Stimulated activated CD8-positive, alpha-beta memory T cell treated with anti-CD3 and anti-CD28 coated beads, Interleukin-12 subunit alpha, Interleukin-12 subunit beta, amount 100 ng/mL, for 24 hours (primary cell): ENCODE measurements at regions not wholly inside any gene's neighbourhood (a gene's known extent, or its start where the extent isn't known, plus 50 kb on each side); places are given as distances from the start of the nearest gene placed in this dataset.
"Not testable (repeated sequence)": the region's sequence is repeated elsewhere in the genome, so short reads cannot be mapped to it uniquely, and the experiment has no call there.

Experiments
- DNase-seq: peaks from one replicate; pipeline ENCODE4 v3.0.0-alpha.2; 2020; ENCODE audit errors: extremely low read depth

DNA sequence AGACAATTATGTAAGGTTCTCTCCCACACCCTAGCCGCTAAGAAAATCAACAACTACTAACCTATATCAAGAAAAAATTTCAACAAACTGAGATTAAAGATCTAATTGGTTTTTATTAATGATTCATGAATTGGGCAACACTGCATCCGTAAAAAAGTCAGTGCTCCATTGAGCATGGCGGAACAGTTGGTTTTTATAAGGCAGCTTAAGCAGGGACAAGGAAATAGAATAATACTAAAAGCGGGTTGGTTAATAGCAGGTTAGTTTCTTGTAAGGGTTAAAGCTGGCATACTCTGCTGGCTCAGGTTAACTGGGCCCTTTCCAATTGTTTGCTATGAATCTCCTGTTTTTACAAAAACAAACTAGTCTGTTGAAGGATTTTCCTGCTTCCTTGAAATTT is 202.3 kb upstream of the RASGEF1B start:
- no peak for DNase-seq

- not testable (repeated sequence) for DNase-seq
These were observed 196.6 kb upstream of the RASGEF1B start for GRCh38 chr4:81668328-81668727.

- DNase-seq = no peak
These were observed 195.8 kb upstream of the RASGEF1B start for GRCh38 chr4:81667539-81667938.

DNA sequence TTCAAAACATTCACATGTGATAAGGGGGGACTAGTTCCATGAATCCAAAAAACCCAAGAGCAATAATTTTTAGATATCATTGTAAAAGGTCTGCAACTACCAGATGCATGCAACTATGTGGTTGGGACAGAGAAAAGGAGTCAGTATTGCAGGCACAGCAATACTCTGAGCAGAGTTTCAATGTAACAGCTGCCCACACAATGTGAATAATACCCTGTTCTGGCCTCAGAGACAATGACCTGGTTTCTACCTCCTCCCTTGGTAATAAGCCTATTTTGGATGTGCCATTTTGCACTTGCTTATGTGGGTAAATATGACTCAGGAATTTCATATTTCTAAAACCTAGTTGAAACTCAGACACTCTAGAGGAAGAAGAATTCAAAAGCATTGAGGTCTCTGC is 194.8 kb upstream of the RASGEF1B start:
- no peak for DNase-seq

- no peak for DNase-seq
These were observed 193.9 kb upstream of the RASGEF1B start for GRCh38 chr4:81665649-81666048.

- DNase-seq = no peak
These were observed 193.3 kb upstream of the RASGEF1B start for GRCh38 chr4:81665045-81665444.

DNA sequence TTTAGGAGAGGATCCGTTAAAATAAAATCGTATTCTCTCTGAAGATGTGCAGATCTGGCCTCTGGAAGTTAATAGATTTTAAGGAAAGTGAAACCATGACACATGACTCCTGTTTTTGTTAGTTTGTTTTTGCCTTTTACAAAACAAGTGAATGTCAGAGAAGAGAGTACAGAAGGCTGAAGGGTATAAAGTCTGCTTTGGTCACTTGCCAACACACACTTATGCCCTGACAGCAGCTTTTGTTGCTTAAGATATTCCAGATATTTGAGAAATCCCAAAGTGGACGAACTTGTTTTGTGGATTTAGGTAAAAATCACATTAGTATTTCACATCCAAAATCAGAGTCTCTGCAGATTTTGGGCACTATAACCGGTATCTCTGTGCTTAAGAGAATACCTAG is 192.4 kb upstream of the RASGEF1B start:
- DNase-seq = no peak

- DNase-seq = no peak
These were observed 191.7 kb upstream of the RASGEF1B start for GRCh38 chr4:81663368-81663767.

DNA sequence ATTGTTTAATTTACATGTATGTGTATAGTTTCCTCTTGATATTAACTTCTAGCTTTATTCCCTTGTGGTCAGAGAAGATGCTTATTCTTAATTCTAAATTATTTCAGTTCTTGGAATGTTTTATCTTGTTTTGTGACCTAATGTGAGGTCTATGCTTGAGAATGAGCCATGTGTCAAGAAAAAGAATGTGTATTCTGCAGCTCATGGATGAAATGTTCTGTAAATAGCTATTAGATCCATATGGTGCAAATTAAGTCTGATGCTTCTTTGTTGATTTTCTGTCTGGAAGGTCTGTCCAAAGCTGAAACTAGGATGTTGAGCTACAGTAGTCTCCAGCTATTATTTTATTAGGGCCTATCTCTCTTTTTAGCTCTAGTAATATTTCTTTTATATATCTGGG is 187.3 kb upstream of the RASGEF1B start:
- DNase-seq = no peak

DNA sequence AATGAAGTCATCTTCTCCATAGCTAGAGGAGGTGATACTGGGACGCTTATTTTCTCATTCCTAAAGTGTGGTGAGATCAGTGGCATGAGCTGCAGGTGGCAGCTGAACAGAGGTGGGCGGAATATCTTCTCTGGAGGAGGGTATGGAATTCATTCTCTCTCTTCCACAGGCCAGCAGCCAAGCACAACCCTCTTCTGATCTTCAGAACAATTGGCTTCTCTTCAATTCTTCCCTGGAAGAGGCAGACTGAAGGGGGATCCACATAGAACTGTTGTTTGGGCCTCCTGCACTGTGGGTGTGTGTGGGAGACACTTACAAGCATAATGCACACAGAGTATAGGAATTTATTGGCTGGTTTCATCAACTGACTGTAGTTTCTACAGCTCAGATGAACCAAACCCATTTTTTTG is 180.4 kb upstream of the RASGEF1B start:
- no peak for DNase-seq

- no peak for DNase-seq
These were observed 179.7 kb upstream of the RASGEF1B start for GRCh38 chr4:81651243-81651899.

- DNase-seq = no peak
These were observed 179.0 kb upstream of the RASGEF1B start for GRCh38 chr4:81650606-81651242.

- peak; percentile 31 for DNase-seq
These were observed 177.0 kb upstream of the RASGEF1B start for GRCh38 chr4:81648576-81649275.

- DNase-seq = no peak
These were observed 175.7 kb upstream of the RASGEF1B start for GRCh38 chr4:81647388-81647787.

- no peak for DNase-seq
These were observed 170.8 kb upstream of the RASGEF1B start for GRCh38 chr4:81642543-81642942.

- no peak for DNase-seq
These were observed 167.5 kb upstream of the RASGEF1B start for GRCh38 chr4:81639248-81639647.

DNA sequence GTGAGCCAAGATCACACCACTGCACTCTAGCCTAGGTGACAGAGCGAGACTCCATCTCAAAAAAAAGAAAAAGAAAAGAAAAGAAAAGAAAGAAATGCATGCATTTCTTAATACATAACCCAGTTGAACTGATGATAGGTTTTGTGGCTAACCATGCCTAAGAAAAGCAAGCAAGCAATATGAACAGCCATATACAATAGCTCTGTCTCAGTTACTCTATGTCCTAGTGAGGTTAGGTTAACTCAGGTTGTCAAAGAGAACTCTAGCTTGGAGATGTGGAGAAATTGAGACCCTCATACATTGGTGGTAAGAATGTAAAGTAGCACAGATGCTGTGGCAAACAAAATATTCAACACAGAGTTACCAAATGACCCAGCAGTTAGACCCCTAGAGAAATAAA is 167.0 kb upstream of the RASGEF1B start:
- DNase-seq = no peak

- DNase-seq = no peak
These were observed 164.0 kb upstream of the RASGEF1B start for GRCh38 chr4:81635739-81636138.

DNA sequence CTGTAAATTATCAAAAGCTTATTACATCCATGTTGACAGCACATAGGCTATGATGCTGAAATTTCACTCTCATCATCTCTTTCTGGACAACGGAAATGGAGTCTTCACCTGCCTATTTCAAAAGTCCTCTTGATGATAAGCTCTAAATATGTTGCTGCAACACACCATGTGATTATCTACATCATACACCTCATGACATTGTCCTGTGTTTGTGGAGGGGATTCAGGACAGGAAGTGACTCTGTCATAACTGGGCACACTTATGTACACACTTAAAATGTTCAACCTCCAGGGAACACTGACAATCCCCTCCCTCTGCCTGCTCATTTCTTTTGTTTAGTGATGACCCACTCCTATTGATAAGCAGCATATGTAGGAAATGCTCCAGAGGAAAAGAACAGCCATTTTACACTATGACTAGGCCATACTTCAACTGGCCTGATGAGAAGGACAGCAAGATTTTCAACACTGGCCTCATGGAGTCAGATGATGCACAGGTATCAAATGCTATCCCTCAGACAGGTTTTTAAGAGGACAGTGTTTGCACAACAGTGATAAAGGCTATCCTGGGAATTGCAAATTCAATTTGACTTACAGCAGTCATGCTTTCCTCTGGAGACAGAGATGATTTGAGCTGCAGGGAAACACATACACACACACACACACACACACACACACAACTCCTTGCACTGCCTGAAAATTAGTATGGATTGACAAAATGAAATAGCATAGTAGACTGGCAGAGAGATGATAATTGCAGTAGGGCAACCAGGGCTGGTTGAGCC is 163.3 kb upstream of the RASGEF1B start:
- no peak for DNase-seq

DNA sequence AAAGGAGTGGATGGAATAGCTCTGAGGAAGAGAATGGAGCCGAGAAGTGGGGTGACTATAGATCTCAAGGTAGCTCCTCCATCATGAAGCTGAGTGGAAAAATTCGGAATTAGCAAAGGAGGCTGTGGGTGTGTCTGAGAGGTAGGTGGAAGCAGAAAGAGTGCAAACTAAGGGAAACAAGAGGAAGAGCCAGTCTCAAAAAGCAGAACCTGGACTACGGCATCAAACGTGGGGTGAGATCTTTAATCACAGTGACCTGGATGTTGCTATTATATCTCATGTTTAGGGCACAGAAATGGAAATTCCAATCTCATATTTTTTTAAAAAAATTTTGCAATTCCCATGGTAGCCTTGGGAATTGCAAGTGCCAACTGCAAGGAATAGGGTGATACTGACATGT is 162.5 kb upstream of the RASGEF1B start:
- no peak for DNase-seq

GRCh38 chr4:81632581-81633299 is 161.0 kb upstream of the RASGEF1B start:
- no peak for DNase-seq

GRCh38 chr4:81631958-81632441 is 160.3 kb upstream of the RASGEF1B start:
- DNase-seq = no peak
